ENCODE measurements at regions not wholly inside any gene's neighbourhood (a gene's known extent, or its start where the extent isn't known, plus 50 kb on each side); places are given as distances from the start of the nearest gene placed in this dataset.

DNA sequence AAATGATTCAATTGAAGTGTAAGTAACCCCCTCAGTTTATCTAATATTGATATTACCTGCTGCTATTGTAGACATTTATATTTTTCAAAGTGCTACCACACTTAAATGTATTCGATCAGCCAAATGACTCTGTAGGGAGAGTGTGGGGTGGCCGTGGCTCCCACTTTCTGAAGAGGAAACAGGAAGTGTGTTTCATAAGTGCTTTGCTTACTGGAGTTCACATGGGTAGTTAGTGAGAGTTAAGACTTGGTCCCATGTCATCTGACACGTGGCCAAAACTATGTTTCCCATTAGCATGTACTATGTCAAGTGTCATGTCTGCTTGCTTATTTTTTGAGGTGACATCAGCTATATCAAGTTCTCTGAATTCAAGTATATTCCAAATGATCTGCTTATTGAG, 308.1 kb upstream of the GATB start:
- H2AFZ ChIP-seq (ENCODE audit: low read length): no peak overlapping the region
- H4K20me1 ChIP-seq (ENCODE audit: control insufficient read depth, insufficient read depth, insufficient read length): no peaks in the 10 kb centered on the region
- H2BK15ac ChIP-seq (ENCODE audit: low read depth, low read length): no peak overlapping the region
- no peak overlapping the region for H3K9ac ChIP-seq (ENCODE audit: extremely low read depth, insufficient read length, low read length)
- no peak overlapping the region for H2BK20ac ChIP-seq (ENCODE audit: low read depth, low read length, poor library complexity, severe bottlenecking)
- DNase-seq: no peak
- H4K91ac ChIP-seq (ENCODE audit: insufficient read length, low read depth, low read length): no peak overlapping the region
- no peak overlapping the region for H3K14ac ChIP-seq (ENCODE audit: insufficient read depth, low read length)
- Mint-ChIP-seq H3K4me1 (peaks cover 7 to 15% of the 10 kb centered on the region in 2 experiments), H3K36me3 (ENCODE audit: insufficient read depth in 1 of 3, low read depth in 3 of 3) (no peaks in the 10 kb centered on the region), H3K27me3 (ENCODE audit: low read depth) (peaks cover 2% of the 10 kb centered on the region), H3K27ac (no peak overlapping the region), H3K9me3 (no peaks in the 10 kb centered on the region; a peak in 1 of 5 replicates), H3K4me3 (no peak overlapping the region)
- no peak overlapping the region for H3K18ac ChIP-seq (ENCODE audit: insufficient read length, low read depth, low read length)
- H3K27me3 ChIP-seq (ENCODE audit: insufficient read depth, low read length): no peaks in the 10 kb centered on the region
- no peak overlapping the region for H3T11ph ChIP-seq (ENCODE audit: low read length)
- WGBS (ENCODE audit: extremely low coverage, insufficient read length, low lambda C conversion rate): no CpG with 5 or more reads among the region's 3 CpGs
- H3K4me2 ChIP-seq (ENCODE audit: insufficient read depth, insufficient read length, low read length): no peak overlapping the region
- H2BK120ac ChIP-seq (ENCODE audit: low read depth, low read length, poor library complexity, severe bottlenecking): no peak overlapping the region
- H3K23me2 ChIP-seq (ENCODE audit: insufficient read length, low read depth, low read length, poor library complexity, severe bottlenecking): no peaks in the 10 kb centered on the region
- H2BK5ac ChIP-seq (ENCODE audit: insufficient read length, low read length): no peak overlapping the region
- H2BK12ac ChIP-seq (ENCODE audit: insufficient read length, low read depth, low read length): no peak overlapping the region
- H4K8ac ChIP-seq (replicated peaks; ENCODE audit: insufficient read length, low read depth, low read length): no peak overlapping the region
- no peaks in the 10 kb centered on the region for H3K9me3 ChIP-seq (ENCODE audit: control insufficient read depth, low read depth, low read length)
- H3K23ac ChIP-seq (ENCODE audit: insufficient read length, low read depth, low read length): no peak overlapping the region
- no peak overlapping the region for H2AK5ac ChIP-seq (ENCODE audit: insufficient read length, low read length)
- TF ChIP-seq CTCF (conservative IDR thresholded peaks at IDR 0.05): no peak
- H3K4ac ChIP-seq (ENCODE audit: low read depth, low read length): no peak overlapping the region
- no peaks in the 10 kb centered on the region for H3K79me2 ChIP-seq (ENCODE audit: insufficient read depth, low read length)
- H3K4me1 ChIP-seq (ENCODE audit: insufficient read depth, low read length): no peaks in the 10 kb centered on the region
- H3K79me1 ChIP-seq (ENCODE audit: insufficient read depth, low read depth, low read length, poor library complexity, severe bottlenecking): no peaks in the 10 kb centered on the region
- no peak overlapping the region for H3K27ac ChIP-seq (ENCODE audit: insufficient read length, low read depth, low read length)
- no peak overlapping the region for H3K56ac ChIP-seq (ENCODE audit: insufficient read length, low read depth, low read length)
- no peak overlapping the region for H4K5ac ChIP-seq (ENCODE audit: insufficient read length, low read depth, low read length)
